Testis (tissue), 2 donors: ENCODE measurements at regions not wholly inside any gene's neighbourhood (a gene's known extent, or its start where the extent isn't known, plus 50 kb on each side); places are given as distances from the start of the nearest gene placed in this dataset.

Experiments
- POLR2A ChIP-seq: fragments of 450-650 bp; IDR thresholded peaks from one replicate; pipeline ENCODE4 v1.6.1; 2017; ENCODE audit warnings: antibody characterized with exemption, mild to moderate bottlenecking, moderate library complexity
- TF ChIP-seq, protein P1 (sequence below), 3 experiments: fragments of 450-650 bp in 2 of 3; fragments of 200-600 bp in 1 of 3; sonication (generic) in 1 of 3; IDR thresholded peaks; one replicate each; pipeline ENCODE4 v1.5.1; 2016 to 2019; ENCODE audit warnings: antibody characterized with exemption in 3 of 3, mild to moderate bottlenecking in 2 of 3, moderate library complexity in 1 of 3

DNA sequence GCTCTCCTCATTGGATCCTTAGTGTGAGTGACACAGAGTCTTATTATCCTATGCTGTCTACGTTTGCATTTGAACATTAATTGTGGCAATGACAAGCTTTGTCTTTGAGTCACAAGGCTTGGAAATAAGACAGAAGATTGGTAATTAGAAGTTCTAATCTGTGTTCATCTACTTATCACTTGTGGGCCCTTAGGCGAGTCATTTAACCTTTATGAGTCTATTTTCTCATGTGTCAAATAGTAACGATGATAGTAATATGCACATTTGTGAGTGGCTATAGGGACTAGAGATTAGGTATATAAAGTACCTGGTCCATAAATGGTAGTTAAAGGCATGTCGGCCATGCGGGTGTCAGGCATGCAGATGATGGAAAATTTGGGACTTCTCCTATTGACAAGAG lies 105.6 kb upstream of the NABP1 start:
- TF ChIP-seq, protein P1, sequence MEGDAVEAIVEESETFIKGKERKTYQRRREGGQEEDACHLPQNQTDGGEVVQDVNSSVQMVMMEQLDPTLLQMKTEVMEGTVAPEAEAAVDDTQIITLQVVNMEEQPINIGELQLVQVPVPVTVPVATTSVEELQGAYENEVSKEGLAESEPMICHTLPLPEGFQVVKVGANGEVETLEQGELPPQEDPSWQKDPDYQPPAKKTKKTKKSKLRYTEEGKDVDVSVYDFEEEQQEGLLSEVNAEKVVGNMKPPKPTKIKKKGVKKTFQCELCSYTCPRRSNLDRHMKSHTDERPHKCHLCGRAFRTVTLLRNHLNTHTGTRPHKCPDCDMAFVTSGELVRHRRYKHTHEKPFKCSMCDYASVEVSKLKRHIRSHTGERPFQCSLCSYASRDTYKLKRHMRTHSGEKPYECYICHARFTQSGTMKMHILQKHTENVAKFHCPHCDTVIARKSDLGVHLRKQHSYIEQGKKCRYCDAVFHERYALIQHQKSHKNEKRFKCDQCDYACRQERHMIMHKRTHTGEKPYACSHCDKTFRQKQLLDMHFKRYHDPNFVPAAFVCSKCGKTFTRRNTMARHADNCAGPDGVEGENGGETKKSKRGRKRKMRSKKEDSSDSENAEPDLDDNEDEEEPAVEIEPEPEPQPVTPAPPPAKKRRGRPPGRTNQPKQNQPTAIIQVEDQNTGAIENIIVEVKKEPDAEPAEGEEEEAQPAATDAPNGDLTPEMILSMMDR (IDR thresholded peaks at IDR 0.05): no peak
- TF ChIP-seq POLR2A: no peak
